K562 (cell line): ENCODE measurements at regions not wholly inside any gene's neighbourhood (a gene's known extent, or its start where the extent isn't known, plus 50 kb on each side); places are given as distances from the start of the nearest gene placed in this dataset.

ENCODE experiments used
- CHD7 ChIP-seq: fragments of 200-600 bp; sonication (generic); IDR thresholded peaks from one replicate; pipeline ENCODE4 v1.6.1; 2012; ENCODE audit warnings: mild to moderate bottlenecking, low read depth, low read length, inconsistent platforms
- FUS ChIP-seq: fragments of 200-400 bp; formaldehyde crosslinking; optimal IDR thresholded peaks from 2 replicates; pipeline ENCODE3; 2017; ENCODE audit warnings: low read depth, low read length
- RBM25 ChIP-seq: fragments of 200-400 bp; formaldehyde crosslinking; IDR thresholded peaks from 2 replicates; pipeline ENCODE4 v1.6.1; 2018; ENCODE audit warnings: low read length, low read depth, moderate library complexity; ENCODE audit not compliant: severe bottlenecking
- TBP ChIP-seq: optimal IDR thresholded peaks from 2 replicates; pipeline ENCODE3; 2011; ENCODE audit warnings: low read depth, low read length, improper control_type of control experiment
- THAP12 ChIP-seq: fragments of 250-450 bp; sonication (Bioruptor Pico); IDR thresholded peaks from 2 replicates; pipeline ENCODE4 v1.9.0; 2021; ENCODE audit warnings: mild to moderate bottlenecking, inconsistent platforms
- ZNF316 ChIP-seq: fragments of 450-650 bp; IDR thresholded peaks from 2 replicates; pipeline ENCODE4 v1.6.1; 2016

GRCh38 chr12:126488806-126489205 is 1423.6 kb downstream of the AACS start (continued):
- TF ChIP-seq THAP12 (CRISPR knock-in tag) (no peak), RBM25 (no peak), CHD7 (no peak), FUS (no peak), TBP (no peak), ZNF316 (no peak)
